Left lung (tissue), 4 donors: ENCODE measurements at regions not wholly inside any gene's neighbourhood (a gene's known extent, or its start where the extent isn't known, plus 50 kb on each side); places are given as distances from the start of the nearest gene placed in this dataset.

Source experiments
- ATAC-seq: fragments of 200-7000 bp; cut with Tn5 transposase; one replicate; pipeline ENCODE4 v1.9.1; 2020; ENCODE audit warnings: moderate library complexity
- DNase-seq, 4 donors: peaks; one replicate each; pipeline ENCODE4 v3.0.0-alpha.2; 2013 to 2020
- H3K27ac ChIP-seq, 2 donors: fragments of 200-600 bp; sonication (generic) in 1 of 2; one replicate each; pipeline versions ENCODE4 v1.5.0 to v1.8.0; 2020 to 2021
- H3K27me3 ChIP-seq, 2 donors: fragments of 200-600 bp; sonication (generic) in 1 of 2; one replicate each; pipeline versions ENCODE4 v1.5.0 to v1.8.0; 2020 to 2021
- H3K36me3 ChIP-seq, 2 donors: fragments of 200-600 bp; sonication (generic) in 1 of 2; one replicate each; pipeline versions ENCODE4 v1.5.0 to v1.8.0; 2020 to 2021
- H3K4me1 ChIP-seq, 2 donors: fragments of 200-600 bp; one replicate each; pipeline ENCODE4 v1.8.0; 2021
- H3K4me3 ChIP-seq, 2 donors: fragments of 200-600 bp; sonication (generic) in 1 of 2; one replicate each; pipeline versions ENCODE4 v1.5.0 to v1.8.0; 2020 to 2021; ENCODE audit warnings: mild to moderate bottlenecking in 1 of 2
- H3K9me3 ChIP-seq, 2 donors: fragments of 200-600 bp; sonication (generic) in 1 of 2; one replicate each; pipeline versions ENCODE4 v1.5.0 to v1.8.0; 2020 to 2021
- CTCF ChIP-seq, 2 donors: fragments of 200-600 bp; sonication (generic) in 1 of 2; IDR thresholded peaks; one replicate each; pipeline versions ENCODE4 v1.5.0 to v1.8.0; 2021; ENCODE audit warnings: antibody characterized with exemption in 2 of 2
- intact Hi-C, 2 donors: fragments of 100-400 bp; cut with DNase I; formaldehyde crosslinking; loops; one replicate each; pipeline versions ENCODE4 v1.11.2 to v1.14.2; 2022
- donor health status: DM: no; HTN: yes; CAD: no.
- donor health status: DM: no; HTN: no; CAD: no.

DNA sequence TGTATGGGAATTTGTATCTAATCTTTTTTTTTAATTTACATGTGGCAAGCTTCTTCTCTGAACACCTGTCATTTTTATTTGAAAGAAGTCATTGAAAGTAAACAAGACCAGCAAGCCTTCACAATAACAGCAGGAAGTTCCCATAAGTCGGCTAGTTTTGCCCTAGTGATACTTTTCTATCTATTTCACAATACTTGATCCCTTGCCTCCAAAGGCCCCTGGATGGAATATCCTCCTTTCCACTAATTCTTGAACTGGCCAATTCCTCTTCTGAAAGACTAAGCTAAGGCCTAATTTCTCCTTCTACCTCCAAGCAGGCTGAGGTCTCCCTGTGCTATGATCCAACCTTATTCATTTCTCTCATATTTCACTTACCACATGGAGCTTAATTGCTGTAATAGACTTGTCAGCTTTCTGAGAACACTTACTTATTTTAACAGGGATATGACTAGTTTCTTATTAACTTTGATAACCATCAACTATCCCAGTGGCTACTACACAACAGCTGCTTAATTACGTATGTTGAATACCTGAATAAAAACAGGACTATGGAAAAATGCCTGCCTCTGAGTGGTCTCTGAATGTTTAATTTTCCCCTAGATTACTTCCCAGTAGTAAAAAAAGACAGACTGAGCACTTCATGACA, 194.2 kb downstream of the MAD2L1 start:
- H3K4me1 ChIP-seq = no peaks in the 10 kb centered on the region
- no peaks in the 10 kb centered on the region for H3K9me3 ChIP-seq
- ATAC-seq = no peak
- TF ChIP-seq CTCF (IDR thresholded peaks at IDR 0.05) = no peak
- DNase-seq = no peak
- no peak overlapping the region for H3K27ac ChIP-seq
- H3K36me3 ChIP-seq = no peaks in the 10 kb centered on the region
- intact Hi-C loops = no loop called here
- no peak overlapping the region for H3K4me3 ChIP-seq
- no peaks in the 10 kb centered on the region for H3K27me3 ChIP-seq

GRCh38 chr4:119870856-119871255, 195.8 kb downstream of the MAD2L1 start:
- intact Hi-C loops = no loop called here
- H3K27me3 ChIP-seq = no peaks in the 10 kb centered on the region
- no peak overlapping the region for H3K4me3 ChIP-seq
- no peaks in the 10 kb centered on the region for H3K36me3 ChIP-seq
- DNase-seq = no peak
- no peaks in the 10 kb centered on the region for H3K4me1 ChIP-seq
- no peak for ATAC-seq
- H3K27ac ChIP-seq = no peak overlapping the region
- H3K9me3 ChIP-seq = no peaks in the 10 kb centered on the region
- TF ChIP-seq CTCF (IDR thresholded peaks at IDR 0.05) = no peak

- no peaks in the 10 kb centered on the region for H3K27me3 ChIP-seq
- DNase-seq (no peak), ATAC-seq (no peak)
- intact Hi-C loops = no loop called here
- no peak for TF ChIP-seq CTCF (IDR thresholded peaks at IDR 0.05)
- H3K4me3 ChIP-seq = no peak overlapping the region
- no peak overlapping the region for H3K27ac ChIP-seq
- no peaks in the 10 kb centered on the region for H3K4me1 ChIP-seq
- no peaks in the 10 kb centered on the region for H3K36me3 ChIP-seq
- H3K9me3 ChIP-seq = no peaks in the 10 kb centered on the region
Measured at GRCh38 chr4:119865789-119866188, 200.9 kb downstream of the MAD2L1 start.

- Histone ChIP-seq H3K4me1 (no peaks in the 10 kb centered on the region), H3K4me3 (no peak overlapping the region), H3K9me3 (no peaks in the 10 kb centered on the region), H3K27me3 (no peaks in the 10 kb centered on the region), H3K36me3 (no peaks in the 10 kb centered on the region), H3K27ac (no peak overlapping the region)
- TF ChIP-seq CTCF (IDR thresholded peaks at IDR 0.05) = no peak
- ATAC-seq (no peak), DNase-seq (no peak)
- intact Hi-C loops = no loop called here
Measured at GRCh38 chr4:119865389-119865788, 201.3 kb downstream of the MAD2L1 start.

GRCh38 chr4:119861731-119862130, 204.9 kb downstream of the MAD2L1 start:
- ATAC-seq (no peak), DNase-seq (no peak)
- Histone ChIP-seq H3K9me3 (no peaks in the 10 kb centered on the region), H3K27me3 (no peaks in the 10 kb centered on the region), H3K27ac (no peak overlapping the region), H3K36me3 (no peaks in the 10 kb centered on the region), H3K4me1 (no peaks in the 10 kb centered on the region), H3K4me3 (no peak overlapping the region)
- intact Hi-C loops = no loop called here
- no peak for TF ChIP-seq CTCF (IDR thresholded peaks at IDR 0.05)
